ENCODE measurements at regions not wholly inside any gene's neighbourhood (a gene's known extent, or its start where the extent isn't known, plus 50 kb on each side); places are given as distances from the start of the nearest gene placed in this dataset.

GRCh38 chr6:999552-999951, 306.6 kb upstream of the EXOC2 start:
- DNase-seq (ENCODE audit: extremely low read depth, insufficient read length): no peak
- Histone ChIP-seq H3K4me3 (replicated peaks; ENCODE audit: low read depth, low read length) (no peak overlapping the region), H3K27me3 (replicated peaks; ENCODE audit: control insufficient read depth, insufficient read depth, low read length) (peaks cover 1% of the 10 kb centered on the region), H3K36me3 (ENCODE audit: control insufficient read depth, insufficient read depth, low read length) (no peaks in the 10 kb centered on the region)
- TF ChIP-seq, protein P1, sequence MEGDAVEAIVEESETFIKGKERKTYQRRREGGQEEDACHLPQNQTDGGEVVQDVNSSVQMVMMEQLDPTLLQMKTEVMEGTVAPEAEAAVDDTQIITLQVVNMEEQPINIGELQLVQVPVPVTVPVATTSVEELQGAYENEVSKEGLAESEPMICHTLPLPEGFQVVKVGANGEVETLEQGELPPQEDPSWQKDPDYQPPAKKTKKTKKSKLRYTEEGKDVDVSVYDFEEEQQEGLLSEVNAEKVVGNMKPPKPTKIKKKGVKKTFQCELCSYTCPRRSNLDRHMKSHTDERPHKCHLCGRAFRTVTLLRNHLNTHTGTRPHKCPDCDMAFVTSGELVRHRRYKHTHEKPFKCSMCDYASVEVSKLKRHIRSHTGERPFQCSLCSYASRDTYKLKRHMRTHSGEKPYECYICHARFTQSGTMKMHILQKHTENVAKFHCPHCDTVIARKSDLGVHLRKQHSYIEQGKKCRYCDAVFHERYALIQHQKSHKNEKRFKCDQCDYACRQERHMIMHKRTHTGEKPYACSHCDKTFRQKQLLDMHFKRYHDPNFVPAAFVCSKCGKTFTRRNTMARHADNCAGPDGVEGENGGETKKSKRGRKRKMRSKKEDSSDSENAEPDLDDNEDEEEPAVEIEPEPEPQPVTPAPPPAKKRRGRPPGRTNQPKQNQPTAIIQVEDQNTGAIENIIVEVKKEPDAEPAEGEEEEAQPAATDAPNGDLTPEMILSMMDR (IDR thresholded peaks at IDR 0.05; ENCODE audit: insufficient read depth, low read length, poor library complexity, severe bottlenecking): no peak

- TF ChIP-seq, protein P1 (IDR thresholded peaks at IDR 0.05; ENCODE audit: insufficient read depth, low read length, poor library complexity, severe bottlenecking): no peak
- no peak for DNase-seq (ENCODE audit: extremely low read depth, insufficient read length)
- Histone ChIP-seq H3K4me3 (replicated peaks; ENCODE audit: low read depth, low read length) (no peak overlapping the region), H3K36me3 (ENCODE audit: control insufficient read depth, insufficient read depth, low read length) (no peaks in the 10 kb centered on the region), H3K27me3 (replicated peaks; ENCODE audit: control insufficient read depth, insufficient read depth, low read length) (peaks cover 1% of the 10 kb centered on the region)
These were observed 305.6 kb upstream of the EXOC2 start for GRCh38 chr6:998551-998950.

DNA sequence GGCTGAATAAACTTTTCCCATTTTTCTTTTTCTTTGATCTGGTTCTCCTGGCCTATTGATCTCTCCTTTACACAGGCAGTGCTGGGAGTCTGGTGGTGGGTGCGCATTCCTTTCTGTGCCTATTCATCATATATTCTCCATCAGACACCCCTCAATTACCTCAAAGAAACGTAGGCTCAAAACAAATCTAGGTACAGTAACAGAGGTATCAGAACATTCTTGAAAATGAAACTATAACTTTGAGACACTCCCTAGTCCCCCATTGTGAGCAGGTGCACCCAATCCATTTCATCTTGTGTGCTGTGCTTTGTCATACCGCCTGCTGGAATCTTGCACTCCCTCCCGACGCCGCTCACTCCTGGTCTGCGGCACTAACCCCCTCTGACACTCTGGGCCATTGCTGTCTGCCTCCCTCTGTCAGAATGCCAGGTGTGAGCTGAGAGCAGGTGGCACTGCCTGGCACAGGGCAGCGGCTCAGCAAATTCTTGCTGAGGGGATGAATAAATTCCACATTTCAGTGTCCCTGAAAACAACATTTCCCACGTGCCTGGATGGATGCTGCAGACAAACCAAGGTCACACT, 303.4 kb upstream of the EXOC2 start:
- no peak for DNase-seq (ENCODE audit: extremely low read depth, insufficient read length)
- H3K27me3 ChIP-seq (replicated peaks; ENCODE audit: control insufficient read depth, insufficient read depth, low read length): peaks cover 1% of the 10 kb centered on the region
- no peaks in the 10 kb centered on the region for H3K36me3 ChIP-seq (ENCODE audit: control insufficient read depth, insufficient read depth, low read length)
- TF ChIP-seq, protein P1 (IDR thresholded peaks at IDR 0.05; ENCODE audit: insufficient read depth, low read length, poor library complexity, severe bottlenecking): no peak
- no peak overlapping the region for H3K4me3 ChIP-seq (replicated peaks; ENCODE audit: low read depth, low read length)

DNA sequence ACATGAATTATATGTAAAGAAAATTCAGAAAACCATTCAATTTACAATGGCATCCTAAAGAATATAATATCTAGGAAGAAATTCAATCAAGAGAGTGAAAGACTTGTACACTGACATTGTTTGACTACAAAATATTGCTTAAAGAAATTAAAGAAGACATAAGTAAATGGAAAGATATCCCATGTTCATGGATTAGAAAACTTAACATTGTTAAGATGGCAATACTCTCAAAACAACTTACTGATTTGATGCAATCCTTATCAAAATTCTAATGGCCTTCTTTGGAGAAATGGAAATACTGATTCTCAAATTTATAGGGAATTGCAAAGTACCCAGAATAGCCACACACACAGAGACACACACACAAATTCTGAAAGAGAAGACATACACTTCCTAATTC, 298.3 kb upstream of the EXOC2 start:
- TF ChIP-seq, protein P1 (IDR thresholded peaks at IDR 0.05; ENCODE audit: insufficient read depth, low read length, poor library complexity, severe bottlenecking): no peak
- Histone ChIP-seq H3K36me3 (ENCODE audit: control insufficient read depth, insufficient read depth, low read length) (no peaks in the 10 kb centered on the region), H3K27me3 (replicated peaks; ENCODE audit: control insufficient read depth, insufficient read depth, low read length) (no peaks in the 10 kb centered on the region), H3K4me3 (replicated peaks; ENCODE audit: low read depth, low read length) (no peak overlapping the region)
- DNase-seq (ENCODE audit: extremely low read depth, insufficient read length): no peak

DNA sequence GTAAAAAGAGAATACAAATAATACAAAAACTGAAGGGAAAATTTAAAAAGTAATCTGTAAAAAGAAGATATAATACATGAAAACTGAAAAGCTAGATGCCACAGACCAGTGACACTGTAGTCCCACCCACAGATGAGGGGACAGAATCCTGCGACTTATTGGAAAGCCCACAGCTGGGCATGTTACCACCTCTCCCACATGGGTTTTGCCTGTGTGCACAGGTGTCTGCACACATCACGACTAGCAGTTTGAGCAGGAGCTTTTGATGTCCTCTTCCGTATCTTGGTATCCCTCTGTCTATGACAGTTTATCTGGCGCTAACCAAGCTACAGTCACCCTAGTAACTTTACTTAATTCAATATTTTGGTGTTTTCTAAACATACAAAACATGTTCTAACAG, 291.1 kb upstream of the EXOC2 start:
- Histone ChIP-seq H3K27me3 (replicated peaks; ENCODE audit: control insufficient read depth, insufficient read depth, low read length) (no peaks in the 10 kb centered on the region), H3K36me3 (ENCODE audit: control insufficient read depth, insufficient read depth, low read length) (no peaks in the 10 kb centered on the region), H3K4me3 (replicated peaks; ENCODE audit: low read depth, low read length) (no peak overlapping the region)
- DNase-seq (ENCODE audit: extremely low read depth, insufficient read length): no peak
- TF ChIP-seq, protein P1 (IDR thresholded peaks at IDR 0.05; ENCODE audit: insufficient read depth, low read length, poor library complexity, severe bottlenecking): no peak
